GM20000 (cell line): ENCODE measurements at regions not wholly inside any gene's neighbourhood (a gene's known extent, or its start where the extent isn't known, plus 50 kb on each side); places are given as distances from the start of the nearest gene placed in this dataset.
"Not testable (repeated sequence)": the region's sequence is repeated elsewhere in the genome, so short reads cannot be mapped to it uniquely, and the experiment has no call there.

Experiments used
- DNase-seq: peaks from one replicate; pipeline ENCODE4 v3.0.0; 2012; ENCODE audit warnings: low spot score
- CTCF ChIP-seq: IDR thresholded peaks from 2 replicates; pipeline ENCODE4 v1.5.1; 2012; ENCODE audit warnings: mild to moderate bottlenecking, control low read depth; ENCODE audit errors: extremely low read depth, missing control alignments

DNA sequence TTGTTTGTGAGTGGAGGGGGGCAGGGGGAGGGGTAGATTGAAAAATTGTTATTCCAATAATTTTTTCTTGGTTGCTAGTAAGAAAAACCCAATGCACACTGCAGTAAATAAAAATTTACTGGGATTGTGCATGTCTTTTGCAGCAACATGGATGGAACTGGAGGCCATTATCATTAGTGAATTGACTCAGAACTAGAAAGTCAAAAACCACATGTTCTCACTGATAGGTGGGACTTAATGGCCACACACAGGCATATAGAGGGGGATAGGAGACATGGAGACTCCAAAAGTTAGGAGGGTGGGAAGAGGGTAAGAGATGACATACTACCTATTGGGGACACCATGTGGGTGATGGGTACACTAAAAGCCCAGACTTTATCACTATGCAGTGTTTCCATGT lies 67.2 kb downstream of the BUB3 start:
- TF ChIP-seq CTCF, result no peak
- DNase-seq, result no peak

DNA sequence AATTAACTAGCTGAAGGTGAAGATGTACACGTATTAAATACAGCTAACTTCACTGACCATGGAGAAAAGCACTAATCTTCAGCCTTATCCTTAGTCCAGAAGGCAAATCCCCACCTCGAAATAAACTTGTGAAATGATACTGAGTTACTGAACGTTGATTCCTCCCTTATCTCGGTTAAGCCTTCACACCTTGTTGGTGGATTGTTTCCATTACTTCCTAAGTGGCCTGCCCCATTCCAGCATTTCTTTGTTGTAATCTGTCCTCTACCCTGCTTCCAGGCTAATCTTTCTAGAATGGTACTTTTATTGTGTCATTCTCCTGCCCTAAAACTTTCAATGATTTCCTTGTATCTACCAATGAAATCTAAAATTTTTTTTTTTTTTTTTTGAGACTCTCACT lies 68.6 kb downstream of the BUB3 start:
- no peak for DNase-seq
- TF ChIP-seq CTCF, result no peak

DNA sequence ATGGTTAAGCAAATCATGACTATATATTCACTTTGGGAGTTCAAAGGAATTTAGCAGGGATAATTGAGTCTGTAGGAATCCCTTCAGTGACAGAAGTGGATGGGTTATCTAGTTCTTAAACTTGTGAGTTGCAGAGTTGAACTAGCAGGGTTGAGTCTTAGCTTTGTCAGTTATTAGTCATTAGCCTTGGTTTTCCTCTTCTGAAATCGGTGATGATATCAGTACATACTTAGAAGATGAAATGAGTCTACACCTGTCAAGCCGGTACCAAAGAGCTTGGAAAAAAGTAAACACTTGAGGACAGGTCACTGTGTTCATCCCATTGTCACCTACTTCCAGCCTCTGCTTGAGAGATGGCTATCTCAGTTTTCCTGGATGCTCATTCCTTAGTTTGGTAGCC lies 73.5 kb downstream of the BUB3 start:
- no peak for DNase-seq
- no peak for TF ChIP-seq CTCF

DNA sequence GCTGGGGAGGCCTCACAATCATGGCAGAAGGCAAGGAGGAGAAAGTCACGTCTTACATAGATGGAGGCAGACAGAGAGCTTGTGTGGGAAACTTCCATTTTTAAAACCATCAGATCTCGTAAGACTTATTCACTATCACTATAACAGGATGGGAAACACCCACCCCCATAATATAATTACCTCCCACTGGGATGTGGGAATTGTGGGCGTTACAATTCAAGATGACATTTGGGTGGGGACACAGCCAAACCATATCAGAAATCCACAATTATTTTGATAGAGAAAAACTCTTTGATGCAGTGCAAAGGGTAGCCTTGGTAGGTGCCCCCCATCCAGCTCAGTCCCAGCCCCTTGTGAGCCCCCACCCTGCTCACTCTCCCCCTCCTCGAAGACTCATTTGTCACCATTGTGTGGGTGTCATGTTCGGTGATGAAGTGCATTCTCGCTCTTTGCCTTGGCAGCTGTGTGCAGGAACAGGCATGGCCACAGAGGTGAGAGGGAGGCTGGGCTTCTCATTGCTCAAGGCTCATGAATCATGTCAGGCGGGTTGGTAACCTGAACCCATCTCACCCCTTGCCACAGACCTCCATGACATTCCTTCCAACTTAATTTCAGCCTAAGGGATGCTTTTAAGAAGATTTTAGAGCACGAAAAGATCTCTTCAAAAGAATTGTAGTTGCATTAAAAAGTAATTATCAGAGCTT lies 75.9 kb downstream of the BUB3 start:
- no peak for TF ChIP-seq CTCF
- DNase-seq, result no peak

GRCh38 chr10:123232879-123233278 lies 78.7 kb downstream of the BUB3 start:
- not testable (repeated sequence) for DNase-seq

DNA sequence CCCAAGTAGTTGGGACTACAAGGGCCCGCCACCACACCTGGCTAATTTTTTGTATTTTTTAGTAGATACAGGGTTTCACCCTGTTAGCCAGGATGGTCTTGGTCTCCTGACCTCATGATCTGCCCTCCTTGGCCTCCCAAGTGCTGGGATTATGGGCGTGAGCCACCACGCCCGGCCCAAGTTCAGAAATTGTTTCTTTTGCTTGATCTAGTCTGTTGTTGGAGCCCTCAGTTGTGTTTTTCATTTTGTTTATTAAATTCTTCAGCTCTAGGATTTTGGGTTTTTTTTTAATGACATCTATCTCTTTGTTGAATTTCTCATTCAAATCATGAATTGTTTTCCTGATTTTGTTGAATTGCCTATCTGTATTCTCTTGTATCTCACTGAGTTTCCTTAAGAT lies 80.8 kb downstream of the BUB3 start:
- not testable (repeated sequence) for DNase-seq

GRCh38 chr10:123236126-123236525 lies 81.9 kb downstream of the BUB3 start:
- TF ChIP-seq CTCF, result no peak
- DNase-seq, result no peak

GRCh38 chr10:123240250-123240649 lies 86.0 kb downstream of the BUB3 start:
- DNase-seq, result no peak
- TF ChIP-seq CTCF, result no peak
